Neural progenitor cell (in vitro differentiated cells): ENCODE measurements at regions not wholly inside any gene's neighbourhood (a gene's known extent, or its start where the extent isn't known, plus 50 kb on each side); places are given as distances from the start of the nearest gene placed in this dataset.

Experiments used
- EZH2 ChIP-seq: fragments of 200-600 bp; sonication (generic); IDR thresholded peaks from 2 replicates; pipeline ENCODE4 v1.6.1; 2017; ENCODE audit warnings: antibody characterized with exemption, mild to moderate bottlenecking, moderate library complexity
- EZH2phosphoT487 ChIP-seq: fragments of 200-600 bp; sonication (generic); IDR thresholded peaks from 2 replicates; pipeline ENCODE4 v1.6.1; 2017; ENCODE audit warnings: antibody characterized with exemption
- TF ChIP-seq, protein P1 (sequence below): fragments of 200-600 bp; sonication (generic); IDR thresholded peaks from 2 replicates; pipeline ENCODE4 v1.5.1; 2017; ENCODE audit warnings: antibody characterized with exemption, mild to moderate bottlenecking

DNA sequence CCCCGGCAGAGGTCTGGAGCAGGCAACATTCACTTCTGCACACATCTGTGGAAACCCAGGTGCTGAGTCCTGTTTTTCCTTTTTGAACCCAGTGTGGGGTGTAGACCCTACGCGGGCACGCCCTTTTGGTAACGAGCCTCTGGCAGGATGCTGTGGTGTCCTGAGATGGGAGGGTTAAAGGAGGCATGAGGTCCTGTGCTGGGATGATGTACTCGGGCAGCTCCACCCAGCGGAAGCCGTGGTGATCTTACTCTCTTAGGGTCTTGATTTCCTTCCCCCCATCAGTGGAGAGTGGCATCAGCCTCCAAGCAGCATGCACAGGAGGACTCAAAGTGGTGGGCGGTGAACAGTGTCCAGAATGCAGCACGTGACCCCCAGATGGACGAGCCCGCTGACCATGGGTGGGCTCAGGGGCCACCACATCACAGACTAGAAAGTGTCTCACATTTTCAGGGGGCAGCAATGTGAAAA is 148.6 kb downstream of the DNAJB6 start:
- TF ChIP-seq EZH2 = no peak
- TF ChIP-seq, protein P1, sequence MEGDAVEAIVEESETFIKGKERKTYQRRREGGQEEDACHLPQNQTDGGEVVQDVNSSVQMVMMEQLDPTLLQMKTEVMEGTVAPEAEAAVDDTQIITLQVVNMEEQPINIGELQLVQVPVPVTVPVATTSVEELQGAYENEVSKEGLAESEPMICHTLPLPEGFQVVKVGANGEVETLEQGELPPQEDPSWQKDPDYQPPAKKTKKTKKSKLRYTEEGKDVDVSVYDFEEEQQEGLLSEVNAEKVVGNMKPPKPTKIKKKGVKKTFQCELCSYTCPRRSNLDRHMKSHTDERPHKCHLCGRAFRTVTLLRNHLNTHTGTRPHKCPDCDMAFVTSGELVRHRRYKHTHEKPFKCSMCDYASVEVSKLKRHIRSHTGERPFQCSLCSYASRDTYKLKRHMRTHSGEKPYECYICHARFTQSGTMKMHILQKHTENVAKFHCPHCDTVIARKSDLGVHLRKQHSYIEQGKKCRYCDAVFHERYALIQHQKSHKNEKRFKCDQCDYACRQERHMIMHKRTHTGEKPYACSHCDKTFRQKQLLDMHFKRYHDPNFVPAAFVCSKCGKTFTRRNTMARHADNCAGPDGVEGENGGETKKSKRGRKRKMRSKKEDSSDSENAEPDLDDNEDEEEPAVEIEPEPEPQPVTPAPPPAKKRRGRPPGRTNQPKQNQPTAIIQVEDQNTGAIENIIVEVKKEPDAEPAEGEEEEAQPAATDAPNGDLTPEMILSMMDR = no peak
- TF ChIP-seq EZH2phosphoT487 = no peak
